OCI-LY1 (cell line): ENCODE measurements at regions not wholly inside any gene's neighbourhood (a gene's known extent, or its start where the extent isn't known, plus 50 kb on each side); places are given as distances from the start of the nearest gene placed in this dataset.

Experiments used
- H2AFZ ChIP-seq: fragments of 200-600 bp; sonication (generic), shearing (Covaris generic); 2 replicates; pipeline ENCODE4 v1.6.0; 2014; ENCODE audit warnings: antibody characterized with exemption, mild to moderate bottlenecking, low read length
- H3F3A ChIP-seq: fragments of 200-600 bp; sonication (generic), shearing (Covaris generic); 2 replicates; pipeline ENCODE4 v1.6.0; 2014; ENCODE audit warnings: mild to moderate bottlenecking, antibody characterized with exemption, low read length, moderate library complexity; ENCODE audit not compliant: insufficient read depth
- H3K27ac ChIP-seq: fragments of 200-600 bp; sonication (generic); 2 replicates; pipeline ENCODE4 v1.5.1; 2014; ENCODE audit warnings: low read length, mixed run types, mild to moderate bottlenecking, low read depth; ENCODE audit not compliant: poor library complexity, severe bottlenecking
- H3K27me3 ChIP-seq: fragments of 200-600 bp; sonication (generic); 2 replicates; pipeline ENCODE4 v1.6.0; 2014; ENCODE audit warnings: antibody characterized with exemption, mild to moderate bottlenecking, low read length, moderate library complexity; ENCODE audit not compliant: insufficient read depth
- H3K36me3 ChIP-seq: fragments of 200-600 bp; sonication (generic); 2 replicates; pipeline ENCODE4 v1.6.1; 2014; ENCODE audit warnings: mild to moderate bottlenecking, antibody characterized with exemption, low read length, moderate library complexity, mixed read lengths; ENCODE audit not compliant: insufficient read depth
- H3K4me1 ChIP-seq: fragments of 200-600 bp; sonication (generic); 2 replicates; pipeline ENCODE4 v1.5.1; 2014; ENCODE audit warnings: mild to moderate bottlenecking, low read length, moderate library complexity; ENCODE audit not compliant: insufficient read depth, severe bottlenecking
- H3K4me2 ChIP-seq: fragments of 200-600 bp; sonication (generic), shearing (Covaris generic); 2 replicates; pipeline ENCODE4 v1.6.1; 2014; ENCODE audit warnings: low read length
- H3K4me3 ChIP-seq: fragments of 200-600 bp; sonication (generic); 2 replicates; pipeline ENCODE4 v1.5.1; 2014; ENCODE audit warnings: low read length, low read depth, mild to moderate bottlenecking, mixed read lengths; ENCODE audit not compliant: poor library complexity, severe bottlenecking
- H3K79me2 ChIP-seq: fragments of 200-600 bp; shearing (Covaris generic); 2 replicates; pipeline ENCODE4 v1.6.1; 2016; ENCODE audit warnings: mixed run types, low read length, mixed read lengths; ENCODE audit not compliant: insufficient read depth
- H3K9ac ChIP-seq: fragments of 200-600 bp; sonication (generic), shearing (Covaris generic); 2 replicates; pipeline ENCODE4 v1.6.1; 2014; ENCODE audit warnings: mild to moderate bottlenecking, low read length, mixed read lengths
- H3K9me2 ChIP-seq: fragments of 200-600 bp; sonication (generic), shearing (Covaris generic); 2 replicates; pipeline ENCODE4 v1.6.1; 2014; ENCODE audit warnings: low read depth, mild to moderate bottlenecking, low read length, mixed read lengths
- H3K9me3 ChIP-seq: fragments of 200-600 bp; shearing (Covaris generic); 2 replicates; pipeline ENCODE4 v1.6.1; 2014; ENCODE audit warnings: low read length, mixed read lengths
- H4K20me1 ChIP-seq: fragments of 200-600 bp; sonication (generic), shearing (Covaris generic); 2 replicates; pipeline ENCODE4 v1.6.0; 2016; ENCODE audit warnings: mild to moderate bottlenecking, low read length; ENCODE audit not compliant: insufficient read depth
- EZH2 ChIP-seq: fragments of 200-600 bp; sonication (generic), shearing (Covaris generic); IDR thresholded peaks from 2 replicates; pipeline ENCODE4 v1.8.0; 2017; ENCODE audit warnings: borderline replicate concordance, mixed run types, mild to moderate bottlenecking, antibody characterized with exemption, low read length, moderate library complexity, mixed read lengths
- TF ChIP-seq, protein P1 (sequence below): fragments of 200-600 bp; sonication (generic), shearing (Covaris generic); IDR thresholded peaks from 2 replicates; pipeline ENCODE4 v1.5.1; 2017; ENCODE audit warnings: mild to moderate bottlenecking, antibody characterized with exemption, low read length, moderate library complexity, mixed read lengths

DNA sequence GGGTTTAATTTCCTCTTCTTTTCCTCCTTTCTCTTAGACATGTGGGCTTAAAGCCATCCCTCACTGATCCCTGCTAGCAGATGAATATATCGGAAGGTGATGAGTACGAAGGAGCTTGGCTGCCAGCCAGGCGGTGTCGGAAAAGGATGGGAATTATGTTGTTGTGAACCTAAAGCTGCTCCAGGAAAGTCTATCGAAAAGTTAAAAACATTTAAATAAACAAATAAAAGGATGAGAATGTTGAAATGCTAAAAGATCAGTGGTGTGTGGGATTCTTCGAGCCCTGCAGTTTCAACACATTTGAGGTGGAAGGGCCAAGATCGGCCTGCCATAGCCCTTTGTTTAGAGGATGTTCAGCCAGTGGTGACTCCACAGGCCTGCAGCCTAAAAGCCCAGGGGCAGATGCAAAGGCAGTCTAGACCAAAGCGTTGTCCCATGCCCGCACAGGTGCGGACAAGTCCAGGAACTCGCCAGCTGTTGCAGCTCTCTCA is 107.9 kb downstream of the JCAD start:
- TF ChIP-seq, protein P1, sequence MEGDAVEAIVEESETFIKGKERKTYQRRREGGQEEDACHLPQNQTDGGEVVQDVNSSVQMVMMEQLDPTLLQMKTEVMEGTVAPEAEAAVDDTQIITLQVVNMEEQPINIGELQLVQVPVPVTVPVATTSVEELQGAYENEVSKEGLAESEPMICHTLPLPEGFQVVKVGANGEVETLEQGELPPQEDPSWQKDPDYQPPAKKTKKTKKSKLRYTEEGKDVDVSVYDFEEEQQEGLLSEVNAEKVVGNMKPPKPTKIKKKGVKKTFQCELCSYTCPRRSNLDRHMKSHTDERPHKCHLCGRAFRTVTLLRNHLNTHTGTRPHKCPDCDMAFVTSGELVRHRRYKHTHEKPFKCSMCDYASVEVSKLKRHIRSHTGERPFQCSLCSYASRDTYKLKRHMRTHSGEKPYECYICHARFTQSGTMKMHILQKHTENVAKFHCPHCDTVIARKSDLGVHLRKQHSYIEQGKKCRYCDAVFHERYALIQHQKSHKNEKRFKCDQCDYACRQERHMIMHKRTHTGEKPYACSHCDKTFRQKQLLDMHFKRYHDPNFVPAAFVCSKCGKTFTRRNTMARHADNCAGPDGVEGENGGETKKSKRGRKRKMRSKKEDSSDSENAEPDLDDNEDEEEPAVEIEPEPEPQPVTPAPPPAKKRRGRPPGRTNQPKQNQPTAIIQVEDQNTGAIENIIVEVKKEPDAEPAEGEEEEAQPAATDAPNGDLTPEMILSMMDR, result no peak
- no peak overlapping the region for H3K27ac ChIP-seq

DNA sequence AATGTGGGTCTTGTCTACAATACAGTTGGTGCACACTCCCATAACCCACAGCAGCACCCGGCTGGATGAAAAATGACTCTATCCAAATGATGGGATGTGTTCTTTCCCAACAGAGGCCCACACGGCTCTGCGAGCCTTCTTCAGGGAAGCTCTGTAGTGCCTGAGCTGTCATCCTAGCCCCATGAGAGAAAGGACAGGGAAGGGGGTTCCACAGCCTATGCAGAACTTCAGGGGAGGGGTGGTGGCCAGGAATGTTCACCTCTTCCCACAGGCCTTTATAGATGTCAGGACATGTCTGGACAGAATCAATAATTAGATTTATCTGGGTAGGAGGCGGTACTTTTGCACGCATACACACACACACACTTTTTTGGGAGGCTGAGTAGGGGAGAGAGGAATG is 109.0 kb downstream of the JCAD start:
- Histone ChIP-seq H3K4me2 (no peak overlapping the region), H3K27me3 (no peaks in the 10 kb centered on the region), H3K9me2 (no peaks in the 10 kb centered on the region), H2AFZ (no peak overlapping the region), H3K27ac (no peak overlapping the region), H4K20me1 (no peaks in the 10 kb centered on the region), H3F3A (no peaks in the 10 kb centered on the region), H3K4me3 (no peak overlapping the region), H3K9ac (no peak overlapping the region), H3K4me1 (no peaks in the 10 kb centered on the region), H3K9me3 (no peaks in the 10 kb centered on the region), H3K79me2 (no peaks in the 10 kb centered on the region), H3K36me3 (no peaks in the 10 kb centered on the region)
- TF ChIP-seq, protein P1, result no peak
- TF ChIP-seq EZH2, result no peak

More for the DNA sequence above, 107.9 kb downstream of the JCAD start:
- Histone ChIP-seq H3K9me2 (no peaks in the 10 kb centered on the region), H3K4me1 (no peaks in the 10 kb centered on the region), H3F3A (no peaks in the 10 kb centered on the region), H3K36me3 (no peaks in the 10 kb centered on the region), H3K9me3 (no peaks in the 10 kb centered on the region), H2AFZ (no peak overlapping the region), H3K9ac (no peak overlapping the region), H4K20me1 (no peaks in the 10 kb centered on the region), H3K4me2 (no peak overlapping the region), H3K79me2 (no peaks in the 10 kb centered on the region), H3K4me3 (no peak overlapping the region), H3K27me3 (no peaks in the 10 kb centered on the region; the same call in 1 of the 2 replicates)

DNA sequence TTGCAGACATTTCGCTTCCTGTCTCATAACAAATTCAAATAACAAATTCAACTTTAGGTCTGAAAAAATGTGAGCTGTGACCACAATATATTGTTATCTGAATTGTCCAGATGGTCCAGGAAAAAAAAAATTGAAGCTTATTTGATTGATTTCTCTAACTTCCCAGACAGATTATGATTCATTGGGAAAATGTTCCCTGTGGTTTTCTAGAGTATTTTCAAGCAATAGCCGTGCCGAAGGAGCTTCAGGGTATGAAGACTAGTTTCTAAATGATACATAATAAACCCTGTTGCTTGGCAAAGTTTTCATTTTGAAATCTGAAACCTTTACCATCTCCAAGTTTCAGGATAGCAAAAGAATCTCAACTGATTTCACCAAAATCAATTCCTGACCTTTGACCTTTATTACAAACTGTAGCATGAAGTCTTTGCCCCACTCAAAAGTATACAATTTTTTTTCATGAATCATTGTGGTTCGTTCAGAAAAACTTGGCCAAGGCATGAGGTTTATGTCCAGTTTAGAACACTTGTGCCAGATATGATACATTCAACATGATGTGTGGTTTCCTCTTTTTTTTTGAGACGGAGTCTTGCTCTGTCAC is 109.9 kb downstream of the JCAD start:
- no peak overlapping the region for H3K4me2 ChIP-seq
- H4K20me1 ChIP-seq, result no peaks in the 10 kb centered on the region
- H2AFZ ChIP-seq, result no peak overlapping the region
- H3K36me3 ChIP-seq, result no peaks in the 10 kb centered on the region
- H3F3A ChIP-seq, result no peaks in the 10 kb centered on the region
- H3K9me3 ChIP-seq, result no peaks in the 10 kb centered on the region
- no peaks in the 10 kb centered on the region for H3K79me2 ChIP-seq
- H3K4me1 ChIP-seq, result no peaks in the 10 kb centered on the region
- TF ChIP-seq EZH2, result no peak
- TF ChIP-seq, protein P1, result no peak
- H3K4me3 ChIP-seq, result no peak overlapping the region
- no peak overlapping the region for H3K9ac ChIP-seq
- H3K27me3 ChIP-seq, result no peaks in the 10 kb centered on the region
- no peaks in the 10 kb centered on the region for H3K9me2 ChIP-seq
- no peak overlapping the region for H3K27ac ChIP-seq
